Fibroblast of lung (primary cell): ENCODE measurements at regions not wholly inside any gene's neighbourhood (a gene's known extent, or its start where the extent isn't known, plus 50 kb on each side); places are given as distances from the start of the nearest gene placed in this dataset.

Source experiments
- EZH2 ChIP-seq: IDR thresholded peaks from 2 replicates; pipeline ENCODE4 v1.5.1; 2012; ENCODE audit warnings: low read length, control low read depth, mild to moderate bottlenecking; ENCODE audit errors: missing control alignments
- TF ChIP-seq, protein P1 (sequence below), 2 donors: IDR thresholded peaks in 1 of 2; conservative IDR thresholded peaks in 1 of 2; 1 replicate in 1 of 2; 2 replicates in 1 of 2; pipeline ENCODE4 v1.5.1; 2011 to 2012; ENCODE audit warnings: low read length in 2 of 2, control low read depth in 1 of 2, inconsistent platforms in 1 of 2, low read depth in 1 of 2, mild to moderate bottlenecking in 1 of 2

DNA sequence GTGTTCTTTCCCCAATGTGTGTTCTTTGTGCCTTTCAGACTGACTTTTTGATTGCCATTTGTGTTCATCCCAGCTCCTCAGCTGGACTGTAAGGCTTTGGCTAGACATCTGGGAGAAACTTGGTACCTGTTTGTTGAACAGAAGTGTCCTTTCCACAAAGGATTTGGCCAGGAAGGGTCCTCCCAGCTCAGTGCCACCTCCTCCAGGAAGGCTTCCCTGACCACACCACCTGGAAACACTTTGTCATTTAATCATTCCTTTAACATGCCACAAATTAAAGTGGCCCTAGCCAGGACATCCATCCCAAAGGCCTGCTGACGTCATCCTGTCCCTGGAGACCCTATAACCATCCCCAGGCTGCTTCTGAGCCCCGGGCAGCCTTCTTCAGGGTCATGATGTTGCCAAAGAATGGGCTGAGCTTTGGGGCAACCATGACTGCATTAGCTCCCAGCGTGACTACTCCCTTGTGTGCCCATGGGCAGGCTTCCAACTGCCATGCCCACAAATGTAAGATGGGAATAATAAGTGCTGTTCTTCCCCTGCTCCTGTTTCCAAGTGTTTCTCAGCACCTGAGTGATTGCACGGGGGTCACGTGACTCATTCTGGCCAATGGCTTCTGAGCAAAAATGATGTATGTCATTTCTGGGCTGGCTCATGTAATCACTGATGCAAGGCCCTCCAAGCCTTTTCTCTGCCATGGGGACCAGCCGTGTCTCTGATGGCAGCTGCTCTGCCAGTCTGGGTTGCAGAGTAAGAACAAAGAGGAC, 112.5 kb upstream of the SMAD3 start:
- no peak for TF ChIP-seq EZH2
- TF ChIP-seq, protein P1, sequence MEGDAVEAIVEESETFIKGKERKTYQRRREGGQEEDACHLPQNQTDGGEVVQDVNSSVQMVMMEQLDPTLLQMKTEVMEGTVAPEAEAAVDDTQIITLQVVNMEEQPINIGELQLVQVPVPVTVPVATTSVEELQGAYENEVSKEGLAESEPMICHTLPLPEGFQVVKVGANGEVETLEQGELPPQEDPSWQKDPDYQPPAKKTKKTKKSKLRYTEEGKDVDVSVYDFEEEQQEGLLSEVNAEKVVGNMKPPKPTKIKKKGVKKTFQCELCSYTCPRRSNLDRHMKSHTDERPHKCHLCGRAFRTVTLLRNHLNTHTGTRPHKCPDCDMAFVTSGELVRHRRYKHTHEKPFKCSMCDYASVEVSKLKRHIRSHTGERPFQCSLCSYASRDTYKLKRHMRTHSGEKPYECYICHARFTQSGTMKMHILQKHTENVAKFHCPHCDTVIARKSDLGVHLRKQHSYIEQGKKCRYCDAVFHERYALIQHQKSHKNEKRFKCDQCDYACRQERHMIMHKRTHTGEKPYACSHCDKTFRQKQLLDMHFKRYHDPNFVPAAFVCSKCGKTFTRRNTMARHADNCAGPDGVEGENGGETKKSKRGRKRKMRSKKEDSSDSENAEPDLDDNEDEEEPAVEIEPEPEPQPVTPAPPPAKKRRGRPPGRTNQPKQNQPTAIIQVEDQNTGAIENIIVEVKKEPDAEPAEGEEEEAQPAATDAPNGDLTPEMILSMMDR (conservative IDR thresholded peaks at IDR 0.05 in 1 of 2, IDR thresholded peaks at IDR 0.05 in 1 of 2; ENCODE audit: low read depth in 1 of 2, low read length in 2 of 2): no peak
